Retina (tissue), 1 donor: ENCODE measurements at regions not wholly inside any gene's neighbourhood (a gene's known extent, or its start where the extent isn't known, plus 50 kb on each side); places are given as distances from the start of the nearest gene placed in this dataset.
"Not testable (repeated sequence)": the region's sequence is repeated elsewhere in the genome, so short reads cannot be mapped to it uniquely, and the experiment has no call there.

Source experiments
- DNase-seq: peaks from one replicate; pipeline ENCODE4 v3.0.0-alpha.2; 2016

DNA sequence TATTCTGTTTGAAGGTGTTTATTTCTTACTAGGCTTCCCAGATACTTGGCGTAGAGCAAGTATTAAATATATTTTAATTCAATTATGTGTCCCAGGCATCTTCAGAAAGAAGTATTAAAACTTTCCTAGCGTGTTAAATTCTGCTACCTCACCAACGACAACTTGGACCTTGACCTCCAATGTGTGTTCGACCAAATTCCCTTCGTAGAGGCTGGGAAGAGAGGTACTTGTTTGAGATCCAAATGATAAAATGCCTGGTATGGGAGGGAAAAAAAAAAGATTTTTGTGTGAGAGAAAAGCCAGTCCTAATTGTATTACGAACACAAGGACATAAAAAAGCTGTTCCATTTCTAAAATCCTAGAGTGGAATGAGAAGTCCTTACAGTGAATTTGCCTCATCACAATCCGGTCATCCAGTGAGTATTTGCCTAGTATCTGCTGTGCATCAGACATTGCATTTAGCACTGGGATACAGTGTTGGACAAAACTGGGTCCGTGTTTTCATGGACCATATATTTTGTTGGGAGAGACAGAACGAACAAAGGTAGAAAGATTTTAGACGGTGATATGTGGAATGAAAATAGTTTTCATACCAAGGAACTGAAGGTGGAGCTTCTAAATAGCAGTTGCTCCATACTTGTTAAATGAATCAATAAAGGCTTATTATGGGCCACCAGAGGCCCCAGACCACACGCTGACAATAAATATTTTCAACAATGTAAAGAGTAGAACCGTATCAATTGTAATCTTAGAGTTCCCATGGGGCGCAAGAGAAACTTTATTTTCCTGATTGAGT is 103.1 kb downstream of the KIF4B start:
- no peak for DNase-seq

DNA sequence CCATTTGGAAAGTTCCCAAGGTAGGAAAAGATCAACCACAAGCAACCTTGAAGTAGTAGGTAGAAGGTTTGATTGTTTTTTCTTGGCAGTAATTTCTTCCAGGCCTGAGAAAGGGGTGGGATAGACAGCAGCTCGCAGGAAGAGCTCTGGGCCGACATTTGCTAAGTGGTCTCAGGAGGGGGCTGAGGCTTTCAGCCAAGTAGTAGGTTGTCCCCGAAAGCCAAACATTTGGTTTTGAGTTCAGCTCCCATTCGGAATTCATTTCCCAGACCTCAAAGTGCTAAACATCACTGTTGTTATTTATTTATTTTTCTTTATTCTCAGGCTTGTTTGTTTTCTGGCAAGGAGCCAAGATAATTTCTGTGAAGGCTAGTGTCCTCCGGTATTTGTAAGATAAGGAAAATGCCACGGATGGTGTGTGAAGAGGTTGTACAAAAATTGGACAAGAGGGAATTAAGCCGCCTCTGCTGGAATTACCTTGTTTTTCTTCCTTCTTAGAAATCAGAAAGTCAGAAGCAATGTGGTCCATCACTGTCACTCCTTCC is 112.1 kb downstream of the KIF4B start:
- no peak for DNase-seq

- DNase-seq = no peak
Observed at GRCh38 chr5:155126573-155126972, 113.0 kb downstream of the KIF4B start.

- no peak for DNase-seq
Observed at GRCh38 chr5:155127552-155127951, 114.0 kb downstream of the KIF4B start.

DNA sequence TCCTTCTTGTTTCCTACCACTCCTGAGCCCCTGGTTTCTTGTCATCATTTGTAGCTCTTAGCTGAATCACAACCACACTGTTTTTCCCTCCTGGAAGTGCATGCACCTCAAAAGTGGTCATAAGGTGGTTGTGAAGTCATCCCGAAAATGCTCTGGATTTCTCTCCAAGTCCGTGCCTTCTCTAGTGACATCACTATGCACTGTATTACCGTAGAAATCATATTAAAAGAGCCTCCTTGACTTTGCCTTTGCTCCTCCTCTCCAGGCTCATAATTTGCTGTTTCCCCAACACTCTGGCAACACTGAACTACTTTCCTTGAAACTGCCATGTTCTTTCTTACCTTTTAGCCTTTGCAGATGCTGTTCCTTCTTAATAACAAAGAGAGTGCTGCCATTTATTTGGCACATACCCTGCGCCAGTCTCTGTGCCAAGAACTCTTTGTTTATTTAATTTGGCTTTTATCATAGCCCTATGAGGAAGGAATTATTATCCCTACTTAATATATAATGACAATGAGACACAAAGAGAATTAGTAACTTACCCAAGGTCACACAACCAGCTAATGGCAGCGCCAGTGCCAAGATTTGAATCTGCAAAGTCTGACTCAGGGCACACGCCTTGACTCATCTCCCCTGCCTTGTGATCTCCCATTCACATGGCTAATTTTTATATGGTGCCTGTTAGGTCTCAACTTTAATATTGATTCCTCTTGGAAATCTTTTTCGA is 115.4 kb downstream of the KIF4B start:
- DNase-seq = no peak

DNA sequence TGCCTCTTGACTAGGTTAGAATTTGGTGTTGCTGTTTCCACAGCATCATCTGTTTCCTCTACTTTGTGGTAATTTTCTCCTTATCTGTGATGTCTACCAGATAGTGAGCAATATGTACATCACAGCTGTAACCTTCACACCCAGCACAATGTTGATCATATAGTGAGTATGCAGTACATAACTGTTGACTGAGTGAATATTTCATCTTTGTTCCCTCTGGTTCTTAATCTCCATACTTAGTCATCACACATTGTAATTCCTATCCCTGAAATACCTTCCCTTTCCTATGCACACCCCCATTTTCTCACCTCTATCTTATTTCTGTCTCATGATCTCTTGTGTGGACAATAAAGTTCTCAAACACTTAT is 115.9 kb downstream of the KIF4B start:
- no peak for DNase-seq

DNA sequence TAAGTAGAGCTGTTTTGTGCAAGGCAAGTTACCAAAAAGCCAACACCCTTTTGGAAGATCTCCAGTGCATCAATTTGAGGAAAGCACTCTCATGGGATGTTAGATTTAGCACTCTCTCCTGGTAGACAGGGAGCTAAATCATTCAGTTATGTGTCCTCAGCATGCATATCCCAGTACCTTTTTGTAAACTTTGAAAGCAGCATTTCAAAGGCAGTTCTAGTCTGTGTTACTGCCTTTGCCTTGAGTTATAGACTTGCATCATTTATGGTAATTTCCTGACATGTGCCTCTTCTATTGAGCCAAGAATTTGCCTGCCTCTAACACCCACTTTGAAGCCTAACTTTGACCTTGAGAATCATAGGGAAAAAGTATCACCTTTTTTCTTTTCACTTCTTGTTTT is 120.6 kb downstream of the KIF4B start:
- no peak for DNase-seq

GRCh38 chr5:155136216-155136850 is 122.8 kb downstream of the KIF4B start:
- no peak for DNase-seq

DNA sequence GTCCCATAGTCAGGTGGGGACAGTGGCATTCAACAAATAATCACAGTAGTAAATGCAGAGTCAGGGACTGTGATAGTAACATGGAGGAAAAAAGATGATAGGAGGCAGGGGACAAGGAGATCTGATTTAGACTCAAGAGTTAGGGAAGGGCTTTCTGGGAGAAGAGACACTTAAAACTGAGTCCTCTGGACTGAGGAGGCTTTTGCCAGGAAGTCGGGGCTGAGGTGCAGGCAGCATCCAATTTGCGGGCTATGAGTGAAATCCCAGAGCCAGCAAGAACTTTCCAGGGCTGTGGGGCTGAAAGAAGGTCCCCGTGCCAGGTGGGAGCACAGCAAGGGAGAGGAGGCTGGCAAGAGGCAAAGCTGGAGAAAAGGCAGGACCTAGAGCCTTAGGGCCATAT is 124.1 kb downstream of the KIF4B start:
- no peak for DNase-seq

- no peak for DNase-seq
Observed at GRCh38 chr5:155140646-155141045, 127.1 kb downstream of the KIF4B start.

GRCh38 chr5:155144956-155145355 is 131.4 kb downstream of the KIF4B start:
- no peak for DNase-seq

GRCh38 chr5:155147222-155147621 is 133.7 kb downstream of the KIF4B start:
- DNase-seq = no peak

DNA sequence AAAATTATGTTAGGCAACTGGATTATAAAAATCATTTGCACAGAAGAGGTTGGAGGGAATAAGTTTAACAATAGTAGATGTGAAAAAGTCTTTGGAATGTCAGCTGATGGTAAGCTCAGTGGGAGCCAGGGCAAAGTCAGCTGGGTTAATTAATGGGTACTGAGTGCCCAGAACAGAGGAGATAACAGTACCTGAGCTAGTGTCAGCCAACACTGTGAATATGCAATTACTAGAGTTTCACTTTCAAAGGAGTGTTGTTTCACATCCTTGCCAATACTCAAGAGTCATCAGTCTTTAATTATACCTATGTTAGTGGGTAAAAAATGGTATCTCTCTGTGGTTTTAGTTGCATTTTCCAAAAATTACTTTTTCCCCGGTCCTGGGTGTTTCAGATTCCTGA is 135.1 kb downstream of the KIF4B start:
- no peak for DNase-seq

DNA sequence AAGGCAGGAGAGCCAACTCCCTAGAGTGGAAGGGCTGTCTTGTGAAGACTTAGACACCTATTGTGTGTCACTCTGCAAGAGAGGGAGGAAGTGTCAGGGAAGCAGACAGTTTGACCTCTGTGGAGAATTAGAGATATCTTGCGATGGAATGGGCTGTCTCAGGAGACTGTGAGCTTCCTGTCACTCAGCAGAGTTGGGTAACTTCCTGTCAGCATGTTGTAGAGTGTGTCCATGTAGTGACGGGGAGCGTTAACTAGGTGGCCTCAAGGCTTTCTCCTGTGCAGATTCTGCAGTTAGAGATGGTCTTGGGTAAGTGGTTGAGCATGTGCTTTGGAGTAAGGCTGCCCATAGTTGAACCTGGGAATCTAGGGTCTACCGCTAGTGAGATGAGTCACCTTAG is 136.5 kb downstream of the KIF4B start:
- DNase-seq = no peak

DNA sequence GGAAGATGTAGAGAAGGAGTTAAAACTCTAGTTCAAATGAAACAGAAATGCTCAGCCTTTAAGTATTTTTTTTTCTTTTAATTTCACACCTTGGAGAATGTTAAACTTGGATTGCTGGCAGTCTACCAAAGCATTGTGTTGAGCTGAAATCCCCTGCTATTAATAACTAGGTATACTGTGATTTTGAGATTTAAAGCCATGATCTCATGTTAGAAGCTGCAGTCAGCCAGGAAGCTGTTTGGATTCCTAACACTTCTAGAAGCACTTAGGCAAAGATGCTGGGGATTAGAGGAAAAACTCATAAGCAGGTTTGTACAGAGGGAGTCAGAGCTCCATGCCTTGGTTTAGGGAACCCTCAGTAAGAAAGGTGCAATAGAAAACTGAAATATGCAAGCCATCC is 141.4 kb downstream of the KIF4B start:
- DNase-seq = no peak

- DNase-seq = not testable (repeated sequence)
Observed at GRCh38 chr5:155163084-155163483, 149.5 kb downstream of the KIF4B start.

DNA sequence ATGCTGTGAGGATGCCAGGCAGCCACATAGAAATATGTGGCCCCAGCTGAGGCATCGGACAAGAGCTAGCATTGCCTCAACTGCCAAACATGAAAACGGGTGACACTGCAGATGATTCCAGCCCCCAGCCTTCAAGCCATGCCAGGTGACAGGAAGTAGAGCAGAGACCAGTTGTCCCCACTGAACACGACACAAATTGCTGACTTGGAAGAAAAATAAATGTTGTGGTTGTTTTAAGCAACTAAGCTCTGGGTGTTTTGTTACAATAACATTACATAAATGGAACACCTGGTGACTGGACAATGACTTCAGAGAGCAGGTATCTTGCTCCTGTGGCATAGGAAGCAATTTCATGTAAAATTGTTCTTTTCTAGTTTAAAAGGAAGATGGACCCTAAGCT is 154.2 kb downstream of the KIF4B start:
- DNase-seq = no peak

DNA sequence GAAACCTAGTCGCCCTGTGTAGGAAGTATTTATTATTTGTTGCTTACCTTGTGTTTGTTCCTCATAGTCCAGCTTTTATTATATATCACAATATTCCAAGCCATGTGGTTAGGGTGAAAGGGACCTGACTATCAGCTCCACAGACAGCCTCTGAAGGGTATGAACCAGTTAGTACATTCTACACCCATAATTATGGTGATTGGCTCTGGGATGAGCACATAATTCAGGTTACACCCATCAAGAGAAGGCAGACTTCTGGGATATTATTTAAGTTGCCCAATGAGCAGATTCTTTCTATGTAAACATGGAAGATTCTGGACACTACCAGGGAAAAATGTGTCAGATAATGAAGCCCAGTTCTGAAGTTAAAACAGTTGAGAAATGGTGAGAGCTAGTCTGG is 168.0 kb downstream of the KIF4B start:
- DNase-seq = no peak

- no peak for DNase-seq
Observed at GRCh38 chr5:155189476-155189875, 175.9 kb downstream of the KIF4B start.

GRCh38 chr5:155189981-155190380 is 176.4 kb downstream of the KIF4B start:
- DNase-seq = no peak

GRCh38 chr5:155193029-155193428 is 179.5 kb downstream of the KIF4B start:
- DNase-seq = no peak

DNA sequence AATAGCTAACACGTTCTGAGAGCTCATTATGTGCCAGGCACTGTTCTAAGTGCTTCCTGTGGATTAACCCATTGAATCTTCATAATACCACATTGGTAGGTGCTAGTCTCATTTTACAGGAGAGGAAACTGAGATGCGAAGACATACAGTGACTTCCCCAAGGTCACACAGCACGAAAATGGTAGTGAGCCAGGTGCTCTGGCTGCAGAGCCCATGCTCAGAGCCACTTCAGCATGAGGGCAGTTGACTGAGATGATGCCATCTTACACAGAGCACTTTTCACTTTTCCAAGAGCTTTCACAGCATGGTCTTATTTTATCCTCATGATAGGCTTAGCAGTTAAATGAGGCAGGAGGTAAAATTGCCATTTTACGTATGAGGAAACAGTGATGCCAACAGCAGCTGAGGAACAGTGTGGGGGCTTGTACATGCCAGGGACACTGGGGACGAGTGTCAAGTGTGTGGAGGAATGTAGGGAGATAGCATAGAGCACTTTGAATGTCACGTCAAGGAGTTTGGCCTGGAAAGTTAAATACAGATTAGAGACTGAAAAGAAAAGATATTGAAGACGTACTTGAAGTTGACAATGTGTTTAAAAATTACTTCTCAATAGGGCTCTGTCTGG is 180.0 kb downstream of the KIF4B start:
- no peak for DNase-seq

DNA sequence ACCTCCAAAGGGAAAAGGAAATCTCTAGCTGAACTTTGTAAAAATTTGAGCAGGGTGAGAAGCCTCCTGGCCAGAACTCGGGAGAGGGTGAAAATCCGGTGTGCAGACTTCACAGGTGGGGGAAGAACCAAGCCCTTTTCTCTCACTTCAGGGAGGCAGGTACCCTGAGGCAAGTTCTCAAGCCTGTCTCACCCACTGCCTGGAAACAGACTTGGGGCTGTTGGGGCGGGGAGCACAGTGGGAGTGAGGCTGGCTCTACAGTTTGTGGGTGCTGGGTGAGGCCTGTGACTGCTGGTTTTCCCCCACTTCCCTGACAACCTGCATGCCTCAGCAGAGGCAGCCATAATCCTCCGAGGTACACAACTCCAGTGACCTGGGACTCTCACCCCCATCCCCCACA is 187.1 kb downstream of the KIF4B start:
- DNase-seq = no peak
